SK-N-MC (cell line): ENCODE measurements at regions not wholly inside any gene's neighbourhood (a gene's known extent, or its start where the extent isn't known, plus 50 kb on each side); places are given as distances from the start of the nearest gene placed in this dataset.
A peak's percentile ranks its signal among the peaks of the same experiment; 100 is the strongest.
"Not testable (repeated sequence)": the region's sequence is repeated elsewhere in the genome, so short reads cannot be mapped to it uniquely, and the experiment has no call there.

Experiments used
- DNase-seq: peaks from one replicate; pipeline ENCODE4 v3.0.0-alpha.2; 2011; ENCODE audit warnings: low read depth, low spot score
- H3K27ac ChIP-seq: fragments of 200-600 bp; sonication (generic); 2 replicates; pipeline ENCODE4 v1.5.1; 2016; ENCODE audit warnings: mixed run types
- H3K36me3 ChIP-seq: fragments of 200-600 bp; sonication (generic); 2 replicates; pipeline ENCODE4 v1.6.1; 2017; ENCODE audit warnings: antibody characterized with exemption, low read length, mixed read lengths; ENCODE audit not compliant: insufficient read depth
- H3K4me3 ChIP-seq: fragments of 200-600 bp; sonication (generic); 2 replicates; pipeline ENCODE4 v1.5.1; 2016
- H3K9ac ChIP-seq: fragments of 200-600 bp; sonication (generic); 2 replicates; pipeline ENCODE4 v1.8.0; 2017; ENCODE audit warnings: mixed run types, mixed read lengths; ENCODE audit not compliant: insufficient read length
- H3K9me3 ChIP-seq: fragments of 200-600 bp; sonication (generic); 2 replicates; pipeline ENCODE4 v1.6.1; 2017; ENCODE audit warnings: low read depth, mild to moderate bottlenecking, antibody characterized with exemption, low read length, moderate library complexity, mixed read lengths
- EZH2 ChIP-seq: fragments of 200-600 bp; sonication (generic); IDR thresholded peaks from one replicate; pipeline ENCODE4 v1.6.1; 2017; ENCODE audit warnings: antibody characterized with exemption
- FOXP2 ChIP-seq: optimal IDR thresholded peaks from 2 replicates; pipeline ENCODE3; 2011; ENCODE audit warnings: mild to moderate bottlenecking, moderate library complexity; ENCODE audit not compliant: insufficient read depth; ENCODE audit errors: extremely low read length, control extremely low read depth
- POLR2AphosphoS5 ChIP-seq: IDR thresholded peaks from 2 replicates; pipeline ENCODE4 v1.6.1; 2012; ENCODE audit warnings: mild to moderate bottlenecking, low read depth, low read length, borderline replicate concordance

- Histone ChIP-seq H3K9ac (no peak overlapping the region), H3K36me3 (no peaks in the 10 kb centered on the region), H3K27ac (no peak overlapping the region), H3K9me3 (no peaks in the 10 kb centered on the region), H3K4me3 (0 out of 2 replicates have a peak overlapping the region, but pooled peaks have one; percentile 6)
- no peak for TF ChIP-seq FOXP2
- no peak for DNase-seq
Measured at GRCh38 chr3:104911376-104911775, 455.3 kb upstream of the ALCAM start.

- H3K4me3 ChIP-seq = peak overlapping the region; percentile 7; the same call in 1 of the 2 replicates
- H3K27ac ChIP-seq = peak overlapping the region; percentile 76
- no peak for TF ChIP-seq EZH2
- TF ChIP-seq FOXP2 = no peak
- TF ChIP-seq POLR2AphosphoS5 = no peak
- H3K9me3 ChIP-seq = no peaks in the 10 kb centered on the region
- no peak overlapping the region for H3K9ac ChIP-seq
- H3K36me3 ChIP-seq = no peaks in the 10 kb centered on the region
- DNase-seq = no peak
Measured at GRCh38 chr3:104916971-104917370, 449.7 kb upstream of the ALCAM start.

GRCh38 chr3:104920512-104920911 lies 446.2 kb upstream of the ALCAM start:
- Histone ChIP-seq H3K9me3 (no peaks in the 10 kb centered on the region), H3K36me3 (no peaks in the 10 kb centered on the region), H3K27ac (no peak overlapping the region), H3K9ac (no peak overlapping the region), H3K4me3 (no peak overlapping the region)
- TF ChIP-seq EZH2 = no peak
- TF ChIP-seq FOXP2 = no peak
- no peak for TF ChIP-seq POLR2AphosphoS5
- DNase-seq = no peak

GRCh38 chr3:104933972-104934371 lies 432.7 kb upstream of the ALCAM start:
- H3K4me3 ChIP-seq = no peak overlapping the region
- no peak for DNase-seq
- no peak overlapping the region for H3K27ac ChIP-seq
- H3K36me3 ChIP-seq = no peaks in the 10 kb centered on the region
- TF ChIP-seq FOXP2 (no peak), POLR2AphosphoS5 (no peak), EZH2 (no peak)
- H3K9me3 ChIP-seq = no peaks in the 10 kb centered on the region
- no peak overlapping the region for H3K9ac ChIP-seq

- DNase-seq = no peak
- H3K4me3 ChIP-seq = no peak overlapping the region
Measured at GRCh38 chr3:104935613-104936012, 431.1 kb upstream of the ALCAM start.

GRCh38 chr3:104939196-104939595 lies 427.5 kb upstream of the ALCAM start:
- no peak overlapping the region for H3K4me3 ChIP-seq
- no peaks in the 10 kb centered on the region for H3K36me3 ChIP-seq
- H3K9me3 ChIP-seq = no peaks in the 10 kb centered on the region
- TF ChIP-seq EZH2 (no peak), POLR2AphosphoS5 (no peak), FOXP2 (no peak)
- no peak overlapping the region for H3K27ac ChIP-seq
- no peak overlapping the region for H3K9ac ChIP-seq
- DNase-seq = no peak

More at GRCh38 chr3:104935613-104936012, 431.1 kb upstream of the ALCAM start:
- H3K9me3 ChIP-seq = no peaks in the 10 kb centered on the region
- no peak overlapping the region for H3K9ac ChIP-seq
- no peak overlapping the region for H3K27ac ChIP-seq
- TF ChIP-seq FOXP2 = no peak
- TF ChIP-seq POLR2AphosphoS5 = no peak
- TF ChIP-seq EZH2 = no peak
- H3K36me3 ChIP-seq = no peaks in the 10 kb centered on the region

GRCh38 chr3:104941785-104942184 lies 424.9 kb upstream of the ALCAM start:
- Histone ChIP-seq H3K9ac (no peak overlapping the region), H3K9me3 (no peaks in the 10 kb centered on the region), H3K36me3 (no peaks in the 10 kb centered on the region), H3K27ac (no peak overlapping the region), H3K4me3 (no peak overlapping the region)
- no peak for DNase-seq
- TF ChIP-seq POLR2AphosphoS5 (no peak), FOXP2 (no peak), EZH2 (no peak)

GRCh38 chr3:104943974-104944373 lies 422.7 kb upstream of the ALCAM start:
- no peak for DNase-seq
- TF ChIP-seq EZH2 (no peak), POLR2AphosphoS5 (no peak), FOXP2 (no peak)
- H3K9me3 ChIP-seq = no peaks in the 10 kb centered on the region
- no peaks in the 10 kb centered on the region for H3K36me3 ChIP-seq
- H3K27ac ChIP-seq = no peak overlapping the region
- no peak overlapping the region for H3K4me3 ChIP-seq
- H3K9ac ChIP-seq = no peak overlapping the region

GRCh38 chr3:104947943-104948342 lies 418.8 kb upstream of the ALCAM start:
- H3K36me3 ChIP-seq = no peaks in the 10 kb centered on the region
- no peak for DNase-seq
- H3K9ac ChIP-seq = no peak overlapping the region
- TF ChIP-seq FOXP2 (no peak), POLR2AphosphoS5 (no peak), EZH2 (no peak)
- no peak overlapping the region for H3K4me3 ChIP-seq
- no peaks in the 10 kb centered on the region for H3K9me3 ChIP-seq
- H3K27ac ChIP-seq = no peak overlapping the region

- not testable (repeated sequence) for DNase-seq, H3K4me3 ChIP-seq, H3K27ac ChIP-seq, H3K9me3 ChIP-seq, H3K9ac ChIP-seq, H3K36me3 ChIP-seq
Measured at GRCh38 chr3:104949810-104950209, 416.9 kb upstream of the ALCAM start.
